ENCODE measurements at regions not wholly inside any gene's neighbourhood (a gene's known extent, or its start where the extent isn't known, plus 50 kb on each side); places are given as distances from the start of the nearest gene placed in this dataset.

DNA sequence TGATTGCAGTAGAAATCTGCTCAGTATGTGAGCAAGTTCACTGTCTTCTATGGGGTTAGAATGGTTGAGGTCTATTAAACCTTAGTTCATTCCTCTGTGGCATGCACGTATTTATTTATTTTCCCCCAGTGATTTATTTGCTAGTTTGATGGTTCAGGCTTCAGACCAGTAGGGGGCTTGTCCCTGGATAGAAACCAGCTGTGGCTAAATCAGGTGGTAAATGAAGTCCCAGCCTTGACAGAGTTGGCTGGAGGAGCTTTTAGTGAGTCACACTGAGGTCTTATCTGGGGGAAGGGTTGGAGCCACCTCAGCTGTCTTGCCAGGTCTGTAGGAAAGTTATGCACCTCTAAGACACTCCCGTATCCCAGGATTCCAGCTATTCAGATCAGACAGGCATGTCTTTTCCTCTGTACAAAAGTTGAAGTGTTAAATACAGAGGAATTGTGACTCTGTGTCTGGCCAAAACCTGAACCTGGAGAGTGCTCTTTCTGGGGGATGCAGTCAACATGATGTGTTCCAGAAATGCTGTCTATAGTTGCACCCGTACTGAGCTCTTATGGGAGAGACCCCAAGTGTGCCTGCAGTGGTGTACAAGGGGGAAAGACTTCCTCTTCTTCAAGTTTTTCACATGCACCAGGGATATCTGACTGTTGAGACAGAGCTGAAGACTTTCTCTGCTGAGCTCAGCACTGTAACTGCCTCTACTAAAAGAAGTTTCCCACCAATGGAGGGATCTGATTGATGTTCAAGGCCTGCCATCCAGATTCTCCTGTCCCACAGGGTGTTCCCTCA is 1322.1 kb downstream of the TMEM121 start:
- Histone ChIP-seq H3K27me3 (peaks cover 0 to 16% (median 0%) of the 10 kb centered on the region in 3 donors), H3K4me1 (peaks cover 5 to 28% (median 19%) of the 10 kb centered on the region in 4 donors), H3K9me3 (no peaks in the 10 kb centered on the region), H3K4me3 (no peak overlapping the region), H3K36me3 (no peaks in the 10 kb centered on the region), H3K27ac (peak overlapping the region in 1 of 5 donors; percentile 15)
- intact Hi-C loops (cut with DNase I; ENCODE audit: low total_unique reads), result no loop called here
- WGBS, 5 donors, result 54 to 68% (median 60%) methylated on average over 2 to 3 of the region's 3 CpGs
- DNase-seq, result no peak
- TF ChIP-seq POLR2A (IDR thresholded peaks at IDR 0.05) (no peak), POLR2AphosphoS5 (IDR thresholded peaks at IDR 0.05) (peak in 1 of 3 donors; percentile 11)

DNA sequence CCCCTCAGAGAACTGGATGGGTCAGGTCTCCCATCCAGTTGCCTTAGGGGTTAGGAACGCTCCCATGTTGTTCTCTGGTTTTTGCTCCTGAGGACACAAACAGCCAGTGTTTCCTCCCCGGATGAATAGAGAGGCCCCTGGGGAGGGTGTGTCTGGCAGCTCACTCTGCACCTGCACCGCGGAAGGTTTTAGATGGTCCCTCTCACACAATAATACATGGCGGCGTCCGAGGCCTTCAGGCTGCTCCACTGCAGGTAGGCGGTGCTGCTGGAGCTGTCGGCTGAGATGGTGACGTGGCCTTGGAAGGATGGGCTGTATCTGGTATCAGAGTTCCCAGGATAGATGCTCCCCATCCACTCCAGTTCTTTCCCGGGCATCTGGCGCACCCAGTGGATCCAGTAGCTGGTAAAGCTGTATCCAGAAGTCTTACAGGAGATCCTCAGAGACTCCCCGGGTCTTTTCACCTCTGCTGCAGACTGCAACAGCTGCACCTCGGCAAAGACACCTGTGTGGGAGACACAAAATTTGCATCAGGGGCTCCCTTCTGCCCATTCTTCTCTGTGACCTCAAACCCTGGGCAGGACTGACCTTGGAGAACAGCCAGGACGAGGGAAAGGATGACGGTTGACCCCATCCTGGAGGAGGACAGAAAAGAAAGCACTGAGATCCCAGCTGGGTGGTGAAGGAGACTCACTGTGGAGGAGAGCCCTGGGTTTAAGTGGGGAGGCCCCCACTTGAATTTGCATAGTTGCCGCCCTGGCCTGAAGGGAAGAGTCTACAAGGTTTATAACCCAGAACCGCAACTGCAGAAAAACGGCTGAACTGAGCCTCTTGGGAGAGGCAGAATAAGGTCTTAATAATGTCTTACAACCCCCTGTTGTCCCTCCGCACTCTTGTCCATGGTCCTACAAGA is 1324.8 kb downstream of the TMEM121 start:
- no peak for DNase-seq
- TF ChIP-seq EP300 (IDR thresholded peaks at IDR 0.05), result no peak
- TF ChIP-seq, protein P1, sequence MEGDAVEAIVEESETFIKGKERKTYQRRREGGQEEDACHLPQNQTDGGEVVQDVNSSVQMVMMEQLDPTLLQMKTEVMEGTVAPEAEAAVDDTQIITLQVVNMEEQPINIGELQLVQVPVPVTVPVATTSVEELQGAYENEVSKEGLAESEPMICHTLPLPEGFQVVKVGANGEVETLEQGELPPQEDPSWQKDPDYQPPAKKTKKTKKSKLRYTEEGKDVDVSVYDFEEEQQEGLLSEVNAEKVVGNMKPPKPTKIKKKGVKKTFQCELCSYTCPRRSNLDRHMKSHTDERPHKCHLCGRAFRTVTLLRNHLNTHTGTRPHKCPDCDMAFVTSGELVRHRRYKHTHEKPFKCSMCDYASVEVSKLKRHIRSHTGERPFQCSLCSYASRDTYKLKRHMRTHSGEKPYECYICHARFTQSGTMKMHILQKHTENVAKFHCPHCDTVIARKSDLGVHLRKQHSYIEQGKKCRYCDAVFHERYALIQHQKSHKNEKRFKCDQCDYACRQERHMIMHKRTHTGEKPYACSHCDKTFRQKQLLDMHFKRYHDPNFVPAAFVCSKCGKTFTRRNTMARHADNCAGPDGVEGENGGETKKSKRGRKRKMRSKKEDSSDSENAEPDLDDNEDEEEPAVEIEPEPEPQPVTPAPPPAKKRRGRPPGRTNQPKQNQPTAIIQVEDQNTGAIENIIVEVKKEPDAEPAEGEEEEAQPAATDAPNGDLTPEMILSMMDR (IDR thresholded peaks at IDR 0.05), result no peak
- TF ChIP-seq POLR2AphosphoS5 (IDR thresholded peaks at IDR 0.05), result no peak
- TF ChIP-seq POLR2A (IDR thresholded peaks at IDR 0.05), result no peak
- no peak overlapping the region for H3K4me3 ChIP-seq
- H3K4me1 ChIP-seq, result peaks cover 0 to 16% (median 4%) of the 10 kb centered on the region in 4 donors
- H3K36me3 ChIP-seq, result no peaks in the 10 kb centered on the region
- 74 to 88% (median 85%) methylated on average over 12 to 20 of the region's 20 CpGs for WGBS, 5 donors
- no peaks in the 10 kb centered on the region for H3K9me3 ChIP-seq
- H3K27ac ChIP-seq, result no peak overlapping the region
- peaks cover 0 to 5% (median 0%) of the 10 kb centered on the region in 3 donors for H3K27me3 ChIP-seq
- intact Hi-C loops (cut with DNase I; ENCODE audit: low total_unique reads), result no loop called here

DNA sequence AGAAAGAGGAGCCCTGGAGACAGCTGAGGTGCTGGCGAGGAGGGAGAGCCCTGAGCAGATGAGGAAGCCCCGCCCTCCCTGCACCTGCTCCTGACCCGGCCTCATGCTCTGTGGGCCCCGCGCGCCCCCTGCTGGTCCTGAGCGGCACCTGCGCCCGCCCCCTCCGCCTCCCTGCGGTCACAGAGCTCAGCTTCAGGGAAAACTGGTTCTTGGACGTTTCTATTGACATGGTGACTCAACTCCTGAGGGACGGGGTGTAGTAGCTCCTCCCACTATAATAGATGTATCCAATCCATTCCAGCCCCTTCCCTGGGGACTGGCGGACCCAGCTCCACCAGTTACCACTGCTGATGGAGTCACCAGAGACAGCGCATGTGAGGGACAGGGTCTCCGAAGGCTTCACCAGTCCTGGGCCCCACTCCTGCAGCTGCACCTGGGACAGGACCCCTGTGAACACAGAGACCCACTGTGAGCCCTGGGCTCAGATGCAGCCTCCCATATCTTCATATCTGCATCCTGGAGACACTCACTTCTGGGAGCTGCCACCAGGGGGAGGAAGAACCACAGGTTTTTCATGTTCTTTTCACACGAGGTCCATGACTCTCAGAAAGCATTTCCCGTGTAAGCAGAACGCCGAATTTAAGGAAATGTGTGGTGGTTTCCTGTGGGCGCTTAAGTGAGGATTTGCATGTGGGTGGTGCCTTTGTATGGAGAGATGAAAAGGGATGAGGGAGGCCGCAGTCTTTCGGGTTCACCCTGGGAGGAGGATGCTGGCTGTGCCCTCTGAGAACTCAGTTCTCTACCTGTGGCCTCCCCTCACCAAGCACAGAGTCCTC is 1346.4 kb downstream of the TMEM121 start:
- H3K27ac ChIP-seq, result peak overlapping the region in 1 of 5 donors; percentile 24
- DNase-seq, result peak in 1 of 2 donors; percentile 93
- H3K36me3 ChIP-seq, result no peaks in the 10 kb centered on the region
- H3K9me3 ChIP-seq, result no peaks in the 10 kb centered on the region
- H3K27me3 ChIP-seq, result peaks cover 0 to 66% (median 0%) of the 10 kb centered on the region in 3 donors
- H3K4me3 ChIP-seq, result peak overlapping the region in 1 of 4 donors; percentile 4
- WGBS, 5 donors, result 37 to 54% (median 45%) methylated on average over 18 to 23 of the region's 23 CpGs
- peaks cover 0 to 11% (median 2%) of the 10 kb centered on the region in 4 donors for H3K4me1 ChIP-seq
- no peak for TF ChIP-seq EP300 (IDR thresholded peaks at IDR 0.05)
- TF ChIP-seq, protein P1 (IDR thresholded peaks at IDR 0.05), result peak in 5 of 7 experiments; percentile 41 to 83 (median 65)
- intact Hi-C loops (cut with DNase I; ENCODE audit: low total_unique reads), result no loop called here

GRCh38 chr14:106874350-106874749 is 1348.0 kb downstream of the TMEM121 start:
- H3K4me1 ChIP-seq, result peaks cover 0 to 11% (median 2%) of the 10 kb centered on the region in 4 donors
- no peak overlapping the region for H3K27ac ChIP-seq
- DNase-seq, result no peak
- H3K9me3 ChIP-seq, result no peaks in the 10 kb centered on the region
- 42 to 50% (median 49%) methylated on average over 3 to 4 of the region's 4 CpGs for WGBS, 5 donors
- H3K36me3 ChIP-seq, result no peaks in the 10 kb centered on the region
- no peak for TF ChIP-seq EP300 (IDR thresholded peaks at IDR 0.05)
- no peak for TF ChIP-seq POLR2AphosphoS5 (IDR thresholded peaks at IDR 0.05)
- TF ChIP-seq POLR2A (IDR thresholded peaks at IDR 0.05), result no peak
- H3K27me3 ChIP-seq, result peaks cover 0 to 76% (median 0%) of the 10 kb centered on the region in 3 donors
- H3K4me3 ChIP-seq, result no peak overlapping the region
- intact Hi-C loops (cut with DNase I; ENCODE audit: low total_unique reads), result no loop called here

Measured in stomach (tissue), 8 donors.